B cell (primary cell): ENCODE measurements at regions not wholly inside any gene's neighbourhood (a gene's known extent, or its start where the extent isn't known, plus 50 kb on each side); places are given as distances from the start of the nearest gene placed in this dataset.

Source experiments
- ATAC-seq: fragments of 200-7000 bp; cut with Tn5 transposase; one replicate; pipeline ENCODE4 v1.10.0; 2021; ENCODE audit warnings: low read depth, mild to moderate bottlenecking, moderate number of reproducible peaks, moderate library complexity
- CTCF ChIA-PET: fragments of 350-600 bp; sonication (Branson Sonifier 250); formaldehyde crosslinking; loops from one replicate; lab custom pipeline; 2021; ENCODE audit warnings: antibody characterized with exemption, inconsistent platforms; lab: Charles Lee
- POLR2A ChIA-PET: fragments of 350-600 bp; sonication (Branson Sonifier 250); formaldehyde crosslinking; loops from one replicate; lab custom pipeline; 2021; ENCODE audit warnings: antibody characterized with exemption; lab: Charles Lee
- DNase-seq: peaks from one replicate; pipeline ENCODE4 v3.0.0; 2013
- H2AFZ ChIP-seq: 2 replicates; pipeline ENCODE4 v1.6.1; 2012; ENCODE audit warnings: mild to moderate bottlenecking, low read depth, low read length; ENCODE audit not compliant: insufficient read depth, poor library complexity, severe bottlenecking
- H3K27ac ChIP-seq, 2 donors: 1 replicate in 1 of 2; 2 replicates in 1 of 2; pipeline ENCODE4 v1.5.1; 2012 to 2013; ENCODE audit warnings: low read length in 2 of 2, mild to moderate bottlenecking in 2 of 2, moderate library complexity in 1 of 2
- H3K27me3 ChIP-seq, 4 experiments: fragments of 200-600 bp in 1 of 4; sonication (generic) in 1 of 4; replicated peaks in 1 of 4; 1 replicate in 2 of 4; 2 replicates in 2 of 4; pipeline versions ENCODE4 v1.6.1 to v1.7.0; 2013 to 2016; ENCODE audit warnings: low read length in 3 of 4, mild to moderate bottlenecking in 2 of 4, mixed read lengths in 1 of 4, moderate library complexity in 1 of 4; ENCODE audit not compliant: insufficient read depth in 4 of 4, control insufficient read depth in 3 of 4; ENCODE audit errors: control extremely low read depth in 1 of 4
- H3K36me3 ChIP-seq, 2 experiments: replicated peaks in 1 of 2; 1 replicate in 1 of 2; 2 replicates in 1 of 2; pipeline versions ENCODE4 v1.6.1 to v1.7.1; 2013; ENCODE audit warnings: low read length in 1 of 2; ENCODE audit not compliant: insufficient read depth in 2 of 2, control insufficient read depth in 1 of 2; ENCODE audit errors: control extremely low read depth in 1 of 2, extremely low read depth in 1 of 2
- H3K4me1 ChIP-seq, 2 donors: fragments of 200-600 bp in 1 of 2; sonication (generic) in 1 of 2; 1 replicate in 1 of 2; 2 replicates in 1 of 2; pipeline versions ENCODE4 v1.5.1 to v1.6.1; 2013 to 2017; ENCODE audit warnings: low read length in 2 of 2; ENCODE audit not compliant: control insufficient read depth in 2 of 2, insufficient read depth in 2 of 2
- H3K4me2 ChIP-seq: replicated peaks from 2 replicates; pipeline ENCODE3; 2012; ENCODE audit warnings: mild to moderate bottlenecking, low read depth, low read length; ENCODE audit not compliant: poor library complexity, severe bottlenecking
- H3K4me3 ChIP-seq, 5 experiments: fragments of 200-600 bp in 1 of 5; sonication (generic) in 1 of 5; 1 replicate in 3 of 5; 2 replicates in 2 of 5; pipeline versions ENCODE4 v1.5.1 to v1.7.0; 2011 to 2016; ENCODE audit warnings: low read length in 4 of 5, mild to moderate bottlenecking in 4 of 5, low read depth in 2 of 5, control low read depth in 1 of 5, moderate library complexity in 1 of 5; ENCODE audit not compliant: insufficient read depth in 1 of 5; ENCODE audit errors: control extremely low read depth in 1 of 5, extremely low read depth in 1 of 5
- H3K79me2 ChIP-seq: fragments of 200-600 bp; sonication (generic); one replicate; pipeline ENCODE4 v1.6.0; 2016; ENCODE audit warnings: low read length; ENCODE audit not compliant: control insufficient read depth, insufficient read depth
- H3K9ac ChIP-seq: fragments of 200-600 bp; sonication (generic); 2 replicates; pipeline ENCODE4 v1.6.1; 2017; ENCODE audit warnings: mild to moderate bottlenecking, low read length, moderate library complexity
- H3K9me3 ChIP-seq, 3 donors: one replicate each; pipeline versions ENCODE4 v1.6.1 to v1.7.1; 2013; ENCODE audit warnings: low read length in 2 of 3; ENCODE audit not compliant: control insufficient read depth in 2 of 3, insufficient read depth in 1 of 3; ENCODE audit errors: control extremely low read depth in 1 of 3
- H4K20me1 ChIP-seq: 2 replicates; pipeline ENCODE4 v1.6.0; 2012; ENCODE audit warnings: mild to moderate bottlenecking, low read length; ENCODE audit not compliant: insufficient read depth, control insufficient read depth, poor library complexity, severe bottlenecking
- H3K27ac Mint-ChIP-seq: one replicate; pipeline ENCODE4 v1.8.0; 2021; ENCODE audit warnings: mixed read lengths
- H3K27me3 Mint-ChIP-seq: one replicate; pipeline ENCODE4 v1.8.0; 2021; ENCODE audit warnings: mixed read lengths
- H3K4me1 Mint-ChIP-seq: one replicate; pipeline ENCODE4 v1.8.0; 2021; ENCODE audit warnings: mixed read lengths
- H3K4me3 Mint-ChIP-seq: one replicate; pipeline ENCODE4 v1.8.0; 2021; ENCODE audit warnings: mixed read lengths
- H3K9me3 Mint-ChIP-seq: one replicate; pipeline ENCODE4 v1.8.0; 2022; ENCODE audit warnings: mixed read lengths; ENCODE audit not compliant: insufficient read depth
- EZH2 ChIP-seq: IDR thresholded peaks from 2 replicates; pipeline ENCODE4 v1.6.1; 2012; ENCODE audit warnings: borderline replicate concordance, low read depth, mild to moderate bottlenecking, moderate library complexity, low read length; ENCODE audit not compliant: insufficient read depth, poor library complexity, severe bottlenecking
- WGBS: methylation state at CpG from one replicate; pipeline ENCODE4 v1.1.5; 2013; ENCODE audit warnings: missing lambda C conversion rate; ENCODE audit not compliant: insufficient coverage; 5-methylcytosine and 5-hydroxymethylcytosine counted together
- intact Hi-C: fragments of 100-400 bp; cut with micrococcal nuclease; formaldehyde crosslinking; loops from one replicate; pipeline ENCODE4 v1.10.0; 2022
- TF ChIP-seq, protein P1 (sequence below): fragments of 200-600 bp; IDR thresholded peaks from one replicate; pipeline ENCODE4 v1.8.0; 2022; ENCODE audit warnings: antibody characterized with exemption, mild to moderate bottlenecking

DNA sequence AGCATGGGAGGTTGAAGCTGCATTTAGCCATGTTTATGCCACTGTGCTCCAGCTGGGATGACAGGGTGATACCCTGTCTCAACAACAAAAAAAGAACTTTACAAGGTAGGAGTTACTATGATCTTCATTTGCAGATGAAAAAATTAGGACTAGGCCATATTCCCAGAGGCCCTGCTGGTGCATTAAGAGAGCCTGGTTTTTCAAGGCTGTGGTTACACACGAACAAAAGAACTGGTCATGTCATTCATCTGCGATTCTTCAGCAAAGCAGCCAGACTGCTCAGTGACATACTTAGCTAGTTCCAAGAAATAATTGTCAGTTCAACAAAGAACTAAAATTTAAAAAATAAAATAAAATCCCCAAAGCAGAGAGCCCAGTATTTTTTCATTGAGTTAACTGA is 66.1 kb upstream of the SLC22A15 start:
- intact Hi-C loops: no loop called here
- Histone ChIP-seq H2AFZ (no peak overlapping the region), H3K79me2 (no peaks in the 10 kb centered on the region), H3K4me1 (no peaks in the 10 kb centered on the region), H3K27ac (no peak overlapping the region), H3K36me3 (no peaks in the 10 kb centered on the region), H3K27me3 (peaks cover 0 to 4% (median 0%) of the 10 kb centered on the region in 4 experiments), H3K9me3 (no peaks in the 10 kb centered on the region), H3K4me3 (no peak overlapping the region), H3K9ac (no peak overlapping the region), H4K20me1 (no peaks in the 10 kb centered on the region), H3K4me2 (no peak overlapping the region)
- no peak for ATAC-seq
- CTCF ChIA-PET: no interaction called here
- no peak for DNase-seq
- 20% methylated on average over 1 of the region's 2 CpGs for WGBS
- TF ChIP-seq, protein P1, sequence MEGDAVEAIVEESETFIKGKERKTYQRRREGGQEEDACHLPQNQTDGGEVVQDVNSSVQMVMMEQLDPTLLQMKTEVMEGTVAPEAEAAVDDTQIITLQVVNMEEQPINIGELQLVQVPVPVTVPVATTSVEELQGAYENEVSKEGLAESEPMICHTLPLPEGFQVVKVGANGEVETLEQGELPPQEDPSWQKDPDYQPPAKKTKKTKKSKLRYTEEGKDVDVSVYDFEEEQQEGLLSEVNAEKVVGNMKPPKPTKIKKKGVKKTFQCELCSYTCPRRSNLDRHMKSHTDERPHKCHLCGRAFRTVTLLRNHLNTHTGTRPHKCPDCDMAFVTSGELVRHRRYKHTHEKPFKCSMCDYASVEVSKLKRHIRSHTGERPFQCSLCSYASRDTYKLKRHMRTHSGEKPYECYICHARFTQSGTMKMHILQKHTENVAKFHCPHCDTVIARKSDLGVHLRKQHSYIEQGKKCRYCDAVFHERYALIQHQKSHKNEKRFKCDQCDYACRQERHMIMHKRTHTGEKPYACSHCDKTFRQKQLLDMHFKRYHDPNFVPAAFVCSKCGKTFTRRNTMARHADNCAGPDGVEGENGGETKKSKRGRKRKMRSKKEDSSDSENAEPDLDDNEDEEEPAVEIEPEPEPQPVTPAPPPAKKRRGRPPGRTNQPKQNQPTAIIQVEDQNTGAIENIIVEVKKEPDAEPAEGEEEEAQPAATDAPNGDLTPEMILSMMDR: no peak
- no peak for TF ChIP-seq EZH2
- Mint-ChIP-seq H3K27ac (no peak overlapping the region), H3K27me3 (peaks cover 23% of the 10 kb centered on the region), H3K4me1 (no peaks in the 10 kb centered on the region), H3K9me3 (no peaks in the 10 kb centered on the region), H3K4me3 (no peak overlapping the region)
- POLR2A ChIA-PET: no interaction called here

DNA sequence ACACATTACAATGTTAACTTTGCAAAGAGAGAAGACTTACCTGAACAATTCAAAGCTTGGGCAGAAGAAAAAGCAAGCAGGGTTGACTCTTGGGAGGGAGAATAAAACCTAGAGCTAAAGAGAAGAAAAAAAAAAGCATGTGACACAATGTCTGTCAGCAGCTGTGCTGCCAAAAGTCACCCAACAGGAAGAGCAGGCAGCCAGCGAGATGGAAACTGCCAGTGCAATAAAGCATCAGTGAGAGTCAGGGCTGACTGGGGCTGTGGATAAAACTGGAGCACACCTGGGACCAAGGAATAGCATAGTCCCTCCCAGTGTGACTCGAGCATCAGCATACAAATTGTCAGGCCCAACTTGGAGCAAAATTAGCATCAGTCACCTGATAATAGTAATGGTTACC is 65.0 kb upstream of the SLC22A15 start:
- Histone ChIP-seq H2AFZ (no peak overlapping the region), H3K9ac (no peak overlapping the region), H3K36me3 (no peaks in the 10 kb centered on the region), H3K27me3 (no peaks in the 10 kb centered on the region), H3K4me2 (no peak overlapping the region), H3K27ac (no peak overlapping the region), H3K4me1 (no peaks in the 10 kb centered on the region), H3K79me2 (no peaks in the 10 kb centered on the region), H3K4me3 (no peak overlapping the region), H4K20me1 (no peaks in the 10 kb centered on the region), H3K9me3 (no peaks in the 10 kb centered on the region)
- no peak overlapping the region for H3K27ac Mint-ChIP-seq
- POLR2A ChIA-PET: no interaction called here
- CTCF ChIA-PET: no interaction called here
- peaks cover 17% of the 10 kb centered on the region for H3K27me3 Mint-ChIP-seq
- DNase-seq (no peak), ATAC-seq (no peak)
- no peak overlapping the region for H3K4me3 Mint-ChIP-seq
- H3K4me1 Mint-ChIP-seq: no peaks in the 10 kb centered on the region
- H3K9me3 Mint-ChIP-seq: no peaks in the 10 kb centered on the region
- WGBS: 0% methylated on average over 2 of the region's 2 CpGs
- intact Hi-C loops: no loop called here
- no peak for TF ChIP-seq EZH2
